GM21786 (cell line): ENCODE measurements at regions not wholly inside any gene's neighbourhood (a gene's known extent, or its start where the extent isn't known, plus 50 kb on each side); places are given as distances from the start of the nearest gene placed in this dataset.
A peak's percentile ranks its signal among the peaks of the same experiment; 100 is the strongest.

Source experiments
- ATAC-seq: cut with Tn5 transposase; IDR thresholded peaks from one replicate; pipeline ENCODE4 v1.9.1; 2021; ENCODE audit not compliant: unreplicated experiment

DNA sequence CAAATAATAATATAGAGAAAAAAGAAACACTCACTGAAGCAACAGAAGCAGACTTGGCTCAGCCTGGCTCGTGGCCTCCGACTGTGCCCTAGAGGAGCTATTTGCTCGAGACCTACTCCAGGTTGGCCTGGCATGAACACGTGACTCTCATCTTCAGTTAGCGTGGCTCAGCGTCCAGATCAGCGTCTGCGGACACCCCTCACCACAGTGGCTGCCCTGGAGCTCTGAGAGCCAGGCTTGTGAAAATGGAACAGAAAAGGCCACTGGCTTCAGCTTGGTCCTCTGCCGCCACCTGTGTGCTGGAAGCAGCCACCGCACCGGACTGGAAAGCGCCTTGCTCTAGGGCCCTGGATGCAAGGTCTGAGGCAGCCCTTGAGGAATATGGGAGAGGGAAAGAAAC is 1184.0 kb upstream of the GYPC start:
- ATAC-seq: peak; percentile 83

DNA sequence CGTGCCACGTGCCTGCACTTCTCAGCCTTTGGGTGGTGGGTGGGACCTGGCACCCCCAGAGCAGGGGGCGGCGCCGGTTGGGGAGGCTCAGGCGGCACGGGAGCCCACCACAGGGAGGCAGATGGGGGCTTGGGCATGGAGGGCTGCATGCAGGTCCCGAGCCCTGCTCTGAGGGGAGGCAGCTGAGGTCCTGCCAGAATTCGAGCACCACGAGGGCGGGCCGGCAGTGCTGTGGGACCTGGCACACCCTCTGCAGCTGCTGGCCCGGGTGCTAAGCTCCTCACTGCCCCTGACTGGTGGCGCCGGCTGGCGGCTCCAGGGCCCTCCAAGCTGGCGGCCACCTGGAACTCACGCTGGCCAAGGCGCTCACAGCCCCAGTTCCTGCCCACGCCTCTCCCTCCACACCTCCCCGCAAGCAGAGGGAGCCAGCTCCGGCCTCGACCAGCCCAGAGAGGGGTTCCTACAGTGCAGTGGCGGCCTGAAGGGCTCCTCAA is 1176.8 kb upstream of the GYPC start:
- no peak for ATAC-seq

DNA sequence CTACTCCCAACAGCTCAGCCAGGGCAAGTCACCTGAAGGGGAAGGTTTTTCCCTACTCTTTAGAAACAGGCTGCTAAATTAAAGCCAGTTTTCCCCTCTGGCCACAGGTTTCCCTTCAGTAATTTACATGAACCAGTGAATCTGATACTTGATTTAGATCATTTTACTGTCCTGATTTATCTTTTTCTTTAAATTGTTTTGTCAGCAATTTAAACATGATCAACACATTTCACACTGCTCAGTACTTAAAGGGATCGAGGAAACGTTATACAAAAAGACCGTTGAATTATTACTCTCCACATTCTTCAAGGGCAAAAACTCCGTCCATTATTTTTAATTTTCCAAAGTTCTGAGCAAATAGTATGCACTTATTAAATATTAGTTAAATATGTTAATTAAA is 1165.7 kb upstream of the GYPC start:
- no peak for ATAC-seq

DNA sequence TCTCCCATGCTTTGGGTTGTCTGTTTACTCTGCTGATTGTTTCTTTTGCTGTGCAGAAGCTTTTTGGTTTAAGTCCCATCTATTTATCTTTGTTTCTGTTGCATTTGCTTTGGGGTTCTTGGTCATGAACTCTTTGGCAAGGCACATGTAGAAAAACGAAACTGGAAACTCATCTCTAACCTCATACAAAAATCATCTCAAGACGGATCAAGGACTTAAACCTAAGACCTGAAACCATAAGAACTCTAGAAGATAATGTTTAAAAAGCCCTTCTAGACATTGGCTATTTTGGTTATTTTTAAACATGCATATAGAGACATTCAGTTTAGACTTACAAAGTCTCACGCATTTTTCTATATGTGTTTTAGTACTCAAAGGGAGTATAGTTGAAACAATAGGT is 1164.3 kb upstream of the GYPC start:
- no peak for ATAC-seq

DNA sequence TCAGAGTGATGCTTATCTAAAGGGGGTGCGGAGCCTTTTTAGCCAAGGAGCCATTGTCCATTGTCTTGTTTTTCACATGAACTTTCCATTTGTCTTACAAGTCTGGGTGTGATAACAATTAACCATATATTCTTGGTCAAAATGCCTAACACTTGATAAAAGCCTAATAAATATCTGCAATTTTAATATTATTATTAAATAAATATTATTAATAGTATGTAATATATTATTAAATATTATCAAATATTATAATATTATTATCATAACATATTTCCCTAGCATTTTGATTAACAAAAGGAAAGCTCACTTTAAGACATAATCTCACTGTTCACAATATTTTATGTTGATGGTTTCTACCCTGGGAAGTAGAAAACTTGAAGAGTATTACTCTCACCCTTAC is 1143.6 kb upstream of the GYPC start:
- no peak for ATAC-seq

DNA sequence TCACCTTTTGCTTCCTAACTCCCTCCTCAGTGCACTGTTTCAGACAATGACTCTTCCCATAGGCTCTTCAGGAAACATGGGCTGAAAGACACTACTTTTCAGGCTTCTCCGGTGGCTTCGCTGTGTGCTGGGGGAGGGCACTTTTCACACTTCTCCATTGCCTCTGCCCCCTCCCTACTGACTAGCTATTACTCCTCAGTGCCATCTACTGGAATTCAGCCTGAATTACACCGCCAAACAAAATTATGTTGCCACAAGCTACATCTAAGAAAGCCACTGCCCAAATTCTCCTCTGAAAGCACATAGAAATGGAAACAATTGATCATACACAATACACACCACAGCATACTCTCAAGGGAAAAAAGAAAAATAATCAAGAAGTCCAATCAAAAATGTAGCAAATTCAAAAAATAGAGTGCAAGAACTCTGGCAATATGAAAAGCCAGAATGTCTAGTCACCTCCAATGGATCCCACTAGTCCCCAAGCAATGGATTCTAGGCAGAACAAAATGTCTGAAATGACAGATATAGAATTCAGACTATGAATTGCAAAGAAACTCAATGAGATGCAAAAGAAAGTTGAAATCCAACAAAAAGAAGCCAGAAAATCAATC is 1139.4 kb upstream of the GYPC start:
- peak; percentile 74 for ATAC-seq

DNA sequence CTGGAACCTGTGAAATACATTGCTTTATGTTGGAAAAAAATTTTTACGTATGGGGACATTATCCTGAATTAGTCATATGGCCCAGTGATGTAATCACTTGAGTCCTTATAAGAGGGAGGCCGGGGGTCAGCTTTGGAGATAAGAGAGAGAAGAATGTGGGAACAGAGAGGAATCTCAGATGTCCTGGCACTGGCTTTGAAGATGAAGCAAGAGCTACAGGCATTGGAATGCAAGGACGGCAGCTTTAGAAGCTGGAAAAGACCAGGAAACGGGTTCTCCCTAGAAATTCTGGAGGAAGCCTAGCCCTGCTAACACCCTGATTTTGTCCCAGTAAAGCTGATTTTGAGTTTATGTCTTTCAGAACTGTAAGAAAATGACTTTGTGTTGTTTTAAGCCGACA is 1129.9 kb upstream of the GYPC start:
- no peak for ATAC-seq

DNA sequence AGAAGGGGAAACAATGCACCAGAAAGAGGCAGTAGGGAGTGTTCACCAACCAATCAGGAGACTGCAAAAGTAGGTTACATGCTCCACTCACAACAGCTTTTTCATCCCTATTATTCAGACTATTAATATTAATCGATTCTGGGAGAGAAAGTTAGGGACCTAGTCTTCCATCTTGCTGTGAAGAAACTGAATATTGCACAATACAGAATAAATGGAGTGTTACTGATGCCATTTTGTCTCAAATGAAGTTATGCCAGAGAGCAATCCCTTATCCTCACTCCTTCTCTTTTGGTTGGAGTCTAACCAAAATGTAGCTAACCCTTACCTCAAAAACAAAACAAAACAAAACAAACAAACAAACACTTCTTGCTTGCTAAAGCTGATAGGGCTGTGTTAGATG is 1120.9 kb upstream of the GYPC start:
- ATAC-seq: no peak

DNA sequence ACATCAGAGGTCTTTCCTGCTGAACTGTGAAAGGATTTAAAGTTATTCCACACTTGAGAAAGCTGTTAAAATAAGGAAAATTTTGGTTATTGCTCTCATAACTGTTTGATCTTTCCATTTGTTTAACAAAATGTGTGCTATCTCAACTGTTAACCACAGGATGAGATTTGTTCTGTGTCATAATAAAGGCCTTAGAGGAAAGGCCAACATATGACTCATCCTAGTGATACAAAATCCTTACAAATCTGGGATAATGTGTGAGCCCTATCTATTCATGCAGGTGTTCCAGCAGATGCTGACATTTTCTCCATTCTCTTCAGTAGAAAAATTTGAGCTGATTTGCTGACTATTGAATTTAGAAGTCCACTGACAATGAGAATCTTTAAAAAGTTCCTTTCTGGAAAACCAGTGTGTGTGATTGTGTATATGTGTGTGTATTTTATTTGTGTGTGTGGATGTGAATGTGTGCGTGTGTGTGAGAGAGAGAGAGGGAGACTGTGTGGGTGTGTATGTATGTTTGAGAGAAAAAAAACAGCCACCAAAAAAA is 1111.9 kb upstream of the GYPC start:
- no peak for ATAC-seq

DNA sequence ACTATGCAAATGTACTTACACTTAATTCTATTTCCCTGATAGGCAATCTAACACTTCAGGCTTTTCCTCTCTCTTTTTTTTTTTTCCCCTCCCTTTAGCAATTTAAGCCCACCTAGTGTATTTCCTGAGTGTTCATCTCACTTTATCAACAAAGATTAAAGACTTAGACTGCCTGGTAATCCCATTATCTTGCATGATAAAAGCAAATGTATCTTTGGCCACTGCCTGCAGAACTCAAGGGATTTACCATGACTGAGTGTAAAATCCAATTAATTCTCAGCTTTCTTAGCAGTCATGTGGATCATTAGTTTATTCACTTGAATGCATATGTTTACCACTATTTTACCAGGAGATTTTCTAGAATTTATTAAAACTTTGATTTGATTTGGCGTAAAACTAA is 1102.2 kb upstream of the GYPC start:
- ATAC-seq: no peak

DNA sequence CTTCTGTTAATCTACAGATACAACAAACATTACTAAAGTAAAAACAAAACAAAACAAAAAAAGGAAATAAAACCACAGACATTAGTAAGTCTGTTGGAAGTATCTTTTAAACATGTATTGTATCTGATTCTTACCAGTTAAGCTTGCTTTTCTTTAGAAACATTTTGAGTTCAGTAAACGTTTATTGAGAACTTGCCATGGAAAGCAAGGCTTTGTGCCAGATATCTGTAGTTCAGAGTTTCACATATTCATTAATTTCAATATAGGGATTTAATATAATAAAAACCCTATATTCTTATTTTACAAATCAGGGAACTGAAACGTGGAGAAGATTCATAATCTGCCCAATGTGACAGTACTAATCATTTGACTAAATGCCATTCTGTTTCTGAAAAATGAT is 1101.0 kb upstream of the GYPC start:
- no peak for ATAC-seq

DNA sequence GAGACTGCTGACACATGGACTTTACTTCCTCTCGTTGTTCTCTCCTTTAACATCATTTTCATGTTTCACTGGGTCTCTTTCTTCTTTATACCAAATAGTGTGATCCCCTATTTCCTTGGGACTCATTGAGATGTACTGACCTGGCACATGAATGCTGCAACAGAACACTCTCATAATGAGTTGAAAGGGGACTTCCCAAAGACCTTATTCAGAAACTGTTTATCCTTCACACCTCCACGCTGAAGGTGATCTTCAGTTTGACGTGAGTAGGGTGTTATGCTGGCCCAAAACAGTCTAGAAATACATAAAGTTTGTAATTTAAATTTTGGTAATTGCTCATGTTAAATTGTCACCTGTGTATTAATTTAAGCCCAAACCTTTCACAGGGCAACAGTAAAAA is 1096.8 kb upstream of the GYPC start:
- peak; percentile 47 for ATAC-seq

DNA sequence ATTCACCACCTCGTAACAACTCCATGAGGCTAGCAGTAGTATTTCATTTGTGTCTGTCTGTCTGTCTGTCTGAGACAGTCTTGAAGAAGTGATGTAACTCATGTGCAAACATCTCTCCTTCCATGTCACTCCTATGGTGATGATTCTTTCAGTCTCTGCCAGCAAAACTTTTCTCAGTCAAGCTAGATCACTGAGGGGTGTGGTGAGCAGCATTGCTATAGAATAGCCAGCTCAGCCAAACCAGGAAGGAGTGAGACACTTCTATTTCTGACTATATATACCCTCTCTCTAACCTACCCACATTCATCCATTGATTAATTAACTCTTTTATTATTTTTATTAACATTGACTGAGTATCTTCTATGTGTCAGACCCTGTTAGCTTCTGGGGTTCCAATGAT is 1095.1 kb upstream of the GYPC start:
- no peak for ATAC-seq

DNA sequence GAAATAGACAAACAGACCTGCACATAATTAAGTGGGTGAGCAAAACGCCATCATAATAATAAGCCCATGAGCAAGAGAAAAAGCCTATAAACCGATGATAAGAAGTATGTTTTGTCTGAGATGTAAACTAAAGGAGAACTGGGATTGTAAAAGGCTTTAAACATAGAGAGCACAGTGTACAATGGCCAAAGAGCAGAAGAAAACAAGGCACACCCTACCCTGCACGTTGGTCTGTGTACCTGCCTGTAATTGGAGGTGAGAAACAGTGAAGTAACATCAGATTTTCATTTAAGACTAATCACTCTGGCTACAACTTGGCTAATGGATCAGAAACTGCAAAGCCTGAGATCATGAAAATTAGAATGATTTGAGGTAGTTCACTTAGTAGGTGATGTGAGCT is 1094.7 kb upstream of the GYPC start:
- ATAC-seq: no peak

DNA sequence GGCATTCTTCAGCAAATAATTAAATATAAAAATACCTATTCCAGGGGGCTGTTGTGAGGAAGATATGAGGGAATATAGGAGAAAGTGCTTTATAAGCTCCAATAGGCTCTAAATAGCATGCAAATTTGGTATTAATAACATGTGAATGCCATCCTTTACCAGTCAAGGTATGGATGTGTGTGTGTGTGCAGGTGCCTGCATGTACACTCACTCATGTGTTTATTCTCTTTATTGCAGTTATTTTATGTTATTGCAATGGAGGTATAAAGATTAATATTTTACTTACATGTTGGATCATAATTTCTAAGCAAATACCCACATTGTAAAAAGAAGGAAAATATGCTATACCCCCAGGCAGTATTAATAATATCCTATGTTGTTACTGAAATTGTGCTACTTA is 1093.0 kb upstream of the GYPC start:
- ATAC-seq: no peak

DNA sequence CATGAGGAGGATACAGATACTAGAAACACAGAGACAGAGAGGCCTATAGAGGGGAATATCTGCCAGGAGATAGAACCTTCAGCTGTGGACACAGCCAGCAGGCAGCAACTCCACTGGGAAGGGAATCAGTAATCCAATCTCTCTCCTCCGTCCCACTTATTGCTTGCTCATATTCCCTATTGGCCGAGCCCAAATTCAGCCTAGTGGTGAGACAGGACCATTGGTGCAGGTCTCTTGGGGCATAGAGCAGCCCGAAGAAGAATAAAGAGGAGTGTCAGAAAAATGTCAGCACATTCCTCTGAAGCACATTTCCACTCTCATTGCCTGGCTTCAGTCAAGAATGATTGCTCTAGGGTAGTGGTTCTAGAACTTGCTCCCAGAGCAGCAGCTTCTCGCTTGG is 1091.5 kb upstream of the GYPC start:
- ATAC-seq: no peak

DNA sequence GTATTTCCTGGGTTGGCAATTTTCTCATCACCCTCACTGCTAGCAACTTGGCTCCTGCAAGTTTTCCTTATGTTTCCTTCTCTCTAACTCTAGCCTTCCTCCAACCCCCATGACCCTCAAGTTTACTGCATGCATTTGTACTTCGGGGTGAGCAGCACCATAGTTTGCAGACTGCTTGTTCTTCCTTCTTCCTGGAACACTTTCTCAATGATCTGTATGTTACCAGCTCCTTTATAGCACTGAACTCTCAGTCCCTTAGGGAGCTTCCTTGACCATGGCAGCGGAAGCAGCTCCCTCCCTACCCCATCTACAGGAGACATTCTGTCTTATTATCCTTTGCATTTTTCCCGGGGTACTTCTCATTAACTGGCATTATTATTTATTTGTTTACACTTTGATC is 1089.5 kb upstream of the GYPC start:
- no peak for ATAC-seq

DNA sequence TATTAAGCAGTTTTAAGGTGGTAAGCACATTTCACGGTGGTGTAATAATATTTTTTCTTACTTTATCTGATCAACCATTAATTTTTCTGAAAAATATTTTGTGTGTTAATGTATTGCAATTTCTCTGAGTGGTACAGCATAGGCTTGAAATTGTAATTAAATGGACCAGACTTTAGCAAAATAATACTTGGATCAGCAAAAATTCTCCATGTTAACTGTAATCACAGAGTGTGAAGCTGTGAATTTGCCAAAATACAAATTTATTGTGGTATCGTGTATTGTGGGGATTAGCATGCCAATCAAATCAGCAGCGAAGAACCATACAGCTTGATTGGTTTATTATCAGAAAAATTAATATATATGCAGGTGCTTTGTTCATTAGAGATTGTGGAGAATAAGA is 1088.9 kb upstream of the GYPC start:
- no peak for ATAC-seq

DNA sequence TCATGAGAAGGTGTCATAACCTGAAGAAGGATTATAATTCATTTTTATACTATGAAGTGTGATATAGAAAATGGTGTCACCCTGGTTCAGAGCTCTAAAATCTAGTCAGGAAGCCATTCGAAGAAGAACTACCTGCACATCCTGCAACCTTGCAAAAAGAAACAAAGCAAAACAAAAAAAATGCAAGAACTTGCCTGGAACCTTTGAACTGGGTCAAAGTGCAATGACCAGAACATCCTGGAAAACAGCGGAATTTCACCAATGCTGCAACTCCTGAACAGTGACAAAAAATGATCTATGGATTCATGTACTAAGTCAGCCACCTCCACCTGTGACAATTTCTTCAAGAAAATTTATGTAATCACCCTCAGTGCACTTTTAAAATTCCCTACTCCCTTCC is 1083.3 kb upstream of the GYPC start:
- no peak for ATAC-seq

DNA sequence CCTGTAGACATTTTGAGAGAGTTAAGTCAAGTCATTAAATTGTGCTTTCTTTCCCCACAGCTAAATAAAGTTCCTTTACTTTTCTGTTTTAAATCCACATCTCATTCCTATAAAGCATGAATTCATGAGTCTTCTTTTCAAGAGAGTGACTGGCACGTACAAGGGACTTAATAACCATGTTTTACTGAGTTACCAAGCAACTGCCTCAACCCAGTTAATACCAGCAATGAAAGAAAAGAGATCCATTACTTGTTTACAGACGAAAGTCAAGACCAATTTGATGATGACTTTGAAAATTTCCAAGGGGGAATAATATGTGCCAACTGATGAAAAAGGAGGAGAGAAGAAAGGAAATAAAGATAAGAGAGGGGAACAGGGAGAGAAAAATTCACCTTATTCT is 1082.5 kb upstream of the GYPC start:
- ATAC-seq: no peak

DNA sequence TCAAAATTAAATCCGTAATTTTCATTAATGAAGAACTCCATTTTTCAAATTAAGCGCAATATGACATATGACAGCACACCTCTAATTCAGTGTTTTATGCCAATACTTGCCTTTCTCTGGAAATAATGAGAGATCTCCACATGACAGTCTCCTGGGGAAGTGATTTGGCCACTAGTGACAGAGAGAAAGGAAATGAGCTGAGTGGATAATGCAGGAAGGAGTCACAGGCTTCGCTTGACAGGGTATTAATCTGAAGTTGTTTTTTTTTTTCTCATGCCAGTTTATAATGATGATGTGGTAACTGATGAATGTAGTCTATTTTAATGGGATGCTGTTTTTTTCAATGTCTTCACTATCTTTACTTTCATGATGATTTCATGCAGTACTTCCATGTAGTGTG is 1079.4 kb upstream of the GYPC start:
- ATAC-seq: no peak

DNA sequence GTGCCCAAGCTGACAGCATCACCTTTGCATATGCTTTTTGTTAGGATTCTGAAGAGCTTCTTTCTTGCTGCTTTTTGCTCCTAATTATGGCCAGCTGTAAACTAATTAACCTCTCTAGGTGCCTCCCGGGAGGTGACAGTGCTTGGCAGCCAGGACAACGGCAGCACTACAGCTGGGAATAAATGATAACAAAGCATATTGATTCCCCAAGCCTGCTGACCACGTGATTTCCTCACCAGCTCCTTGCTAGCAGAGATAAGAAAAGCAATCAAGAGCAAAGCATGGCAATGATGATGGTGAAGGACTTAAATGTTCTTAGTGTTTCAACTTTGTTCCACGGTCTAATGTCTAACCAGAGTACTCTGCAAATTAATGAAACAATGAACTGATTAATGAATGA is 1074.4 kb upstream of the GYPC start:
- ATAC-seq: no peak

DNA sequence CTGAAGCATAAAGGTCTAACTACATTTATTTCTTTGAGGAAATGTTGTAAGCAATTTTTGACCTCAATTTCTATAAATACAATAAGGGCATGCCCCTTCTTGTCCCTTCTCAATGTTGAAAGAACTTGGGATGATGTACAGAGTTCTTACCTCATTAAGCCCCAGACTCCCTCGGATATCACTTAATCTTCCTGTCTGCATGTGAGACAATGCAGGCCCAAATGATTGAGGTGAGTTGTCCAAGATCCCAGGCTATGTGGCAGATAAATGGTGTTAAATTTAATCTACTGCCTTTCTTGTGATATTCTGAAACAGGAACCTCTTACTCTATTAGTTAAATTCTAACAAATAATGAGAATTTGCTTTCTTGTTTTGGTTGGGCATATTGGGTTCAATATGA is 1073.4 kb upstream of the GYPC start:
- ATAC-seq: no peak
